SK-N-SH treated with all-trans-retinoic acid at 6 μM for 48 hours (cell line): ENCODE measurements at regions not wholly inside any gene's neighbourhood (a gene's known extent, or its start where the extent isn't known, plus 50 kb on each side); places are given as distances from the start of the nearest gene placed in this dataset.

ENCODE experiments used
- ISL1 ChIP-seq: fragments of 250-450 bp; sonication (Bioruptor Pico); IDR thresholded peaks from 2 replicates; pipeline ENCODE4 v2.1.2; 2022; ENCODE audit warnings: mild to moderate bottlenecking, moderate library complexity
- RARB ChIP-seq: fragments of 250-450 bp; sonication (Bioruptor Pico); IDR thresholded peaks from 2 replicates; pipeline ENCODE4 v1.8.0; 2021; ENCODE audit warnings: mild to moderate bottlenecking, moderate library complexity
- SNAI2 ChIP-seq: fragments of 250-450 bp; sonication (Bioruptor Pico); IDR thresholded peaks from 2 replicates; pipeline ENCODE4 v1.5.0; 2020; ENCODE audit warnings: mild to moderate bottlenecking, moderate library complexity
- TCF4 ChIP-seq: fragments of 250-450 bp; sonication (Bioruptor Pico); IDR thresholded peaks from 2 replicates; pipeline ENCODE4 v1.8.0; 2021; ENCODE audit warnings: mild to moderate bottlenecking, moderate library complexity, borderline replicate concordance
- TF ChIP-seq, protein P1 (sequence below): fragments of 250-450 bp; sonication (Bioruptor Pico); IDR thresholded peaks from 2 replicates; pipeline ENCODE4 v1.8.0; 2020; ENCODE audit warnings: mild to moderate bottlenecking, moderate library complexity, borderline replicate concordance
- TF ChIP-seq, protein P2 (sequence below): fragments of 250-450 bp; sonication (Bioruptor Pico); IDR thresholded peaks from 2 replicates; pipeline ENCODE4 v1.5.1; 2020; ENCODE audit warnings: low read depth, mild to moderate bottlenecking, moderate library complexity
- TF ChIP-seq, protein P3 (sequence below): fragments of 250-450 bp; sonication (Bioruptor Pico); IDR thresholded peaks from 2 replicates; pipeline ENCODE4 v1.8.0; 2021; ENCODE audit warnings: low read depth, mild to moderate bottlenecking, moderate library complexity, borderline replicate concordance

DNA sequence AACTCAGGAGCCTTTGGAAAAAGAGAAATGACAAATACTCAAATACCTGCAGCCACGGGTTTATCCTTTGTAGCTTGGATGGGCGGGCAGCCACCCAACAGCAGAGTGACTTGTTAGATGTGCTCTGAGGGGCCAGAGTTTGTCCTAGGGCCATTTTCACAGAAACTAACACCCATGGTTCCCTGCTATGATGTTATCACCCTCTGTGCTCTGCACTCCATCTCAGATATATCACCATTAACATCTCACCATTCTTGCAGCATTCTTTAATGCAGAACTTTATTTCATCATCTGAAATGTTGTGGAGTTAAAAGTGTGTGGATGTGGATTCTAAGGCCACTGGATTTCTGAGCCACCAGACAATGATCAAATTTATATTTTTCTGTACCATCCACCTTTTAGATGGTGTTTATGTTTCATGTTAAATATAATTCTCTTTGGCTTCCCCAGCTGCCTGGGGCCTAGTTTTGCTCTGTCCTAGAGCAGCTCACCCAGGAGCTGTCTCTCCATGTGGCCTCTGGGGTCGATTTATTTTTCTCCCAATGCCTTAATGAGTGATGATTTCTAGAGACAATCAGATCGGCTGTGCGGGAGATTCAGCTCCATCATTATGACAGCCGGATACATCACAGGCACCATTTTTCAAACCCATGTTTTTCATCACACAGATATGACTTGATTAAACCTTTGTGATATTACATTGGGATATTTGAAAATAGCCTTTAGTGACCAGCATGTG, 380.8 kb downstream of the BCOR start:
- TF ChIP-seq TCF4 (CRISPR knock-in tag): 0 out of 2 replicates have a peak, but pooled peaks have one; percentile 19
- TF ChIP-seq, protein P1, sequence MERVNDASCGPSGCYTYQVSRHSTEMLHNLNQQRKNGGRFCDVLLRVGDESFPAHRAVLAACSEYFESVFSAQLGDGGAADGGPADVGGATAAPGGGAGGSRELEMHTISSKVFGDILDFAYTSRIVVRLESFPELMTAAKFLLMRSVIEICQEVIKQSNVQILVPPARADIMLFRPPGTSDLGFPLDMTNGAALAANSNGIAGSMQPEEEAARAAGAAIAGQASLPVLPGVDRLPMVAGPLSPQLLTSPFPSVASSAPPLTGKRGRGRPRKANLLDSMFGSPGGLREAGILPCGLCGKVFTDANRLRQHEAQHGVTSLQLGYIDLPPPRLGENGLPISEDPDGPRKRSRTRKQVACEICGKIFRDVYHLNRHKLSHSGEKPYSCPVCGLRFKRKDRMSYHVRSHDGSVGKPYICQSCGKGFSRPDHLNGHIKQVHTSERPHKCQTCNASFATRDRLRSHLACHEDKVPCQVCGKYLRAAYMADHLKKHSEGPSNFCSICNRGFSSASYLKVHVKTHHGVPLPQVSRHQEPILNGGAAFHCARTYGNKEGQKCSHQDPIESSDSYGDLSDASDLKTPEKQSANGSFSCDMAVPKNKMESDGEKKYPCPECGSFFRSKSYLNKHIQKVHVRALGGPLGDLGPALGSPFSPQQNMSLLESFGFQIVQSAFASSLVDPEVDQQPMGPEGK (CRISPR knock-in tag): no peak
- TF ChIP-seq, protein P2, sequence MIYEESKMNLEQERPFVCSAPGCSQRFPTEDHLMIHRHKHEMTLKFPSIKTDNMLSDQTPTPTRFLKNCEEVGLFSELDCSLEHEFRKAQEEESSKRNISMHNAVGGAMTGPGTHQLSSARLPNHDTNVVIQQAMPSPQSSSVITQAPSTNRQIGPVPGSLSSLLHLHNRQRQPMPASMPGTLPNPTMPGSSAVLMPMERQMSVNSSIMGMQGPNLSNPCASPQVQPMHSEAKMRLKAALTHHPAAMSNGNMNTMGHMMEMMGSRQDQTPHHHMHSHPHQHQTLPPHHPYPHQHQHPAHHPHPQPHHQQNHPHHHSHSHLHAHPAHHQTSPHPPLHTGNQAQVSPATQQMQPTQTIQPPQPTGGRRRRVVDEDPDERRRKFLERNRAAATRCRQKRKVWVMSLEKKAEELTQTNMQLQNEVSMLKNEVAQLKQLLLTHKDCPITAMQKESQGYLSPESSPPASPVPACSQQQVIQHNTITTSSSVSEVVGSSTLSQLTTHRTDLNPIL (CRISPR knock-in tag): no peak
- TF ChIP-seq RARB (CRISPR knock-in tag): no peak
- TF ChIP-seq, protein P3, sequence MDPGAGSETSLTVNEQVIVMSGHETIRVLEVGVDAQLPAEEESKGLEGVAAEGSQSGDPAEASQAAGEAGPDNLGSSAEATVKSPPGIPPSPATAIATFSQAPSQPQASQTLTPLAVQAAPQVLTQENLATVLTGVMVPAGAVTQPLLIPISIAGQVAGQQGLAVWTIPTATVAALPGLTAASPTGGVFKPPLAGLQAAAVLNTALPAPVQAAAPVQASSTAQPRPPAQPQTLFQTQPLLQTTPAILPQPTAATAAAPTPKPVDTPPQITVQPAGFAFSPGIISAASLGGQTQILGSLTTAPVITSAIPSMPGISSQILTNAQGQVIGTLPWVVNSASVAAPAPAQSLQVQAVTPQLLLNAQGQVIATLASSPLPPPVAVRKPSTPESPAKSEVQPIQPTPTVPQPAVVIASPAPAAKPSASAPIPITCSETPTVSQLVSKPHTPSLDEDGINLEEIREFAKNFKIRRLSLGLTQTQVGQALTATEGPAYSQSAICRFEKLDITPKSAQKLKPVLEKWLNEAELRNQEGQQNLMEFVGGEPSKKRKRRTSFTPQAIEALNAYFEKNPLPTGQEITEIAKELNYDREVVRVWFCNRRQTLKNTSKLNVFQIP (CRISPR knock-in tag): no peak
- no peak for TF ChIP-seq SNAI2
- TF ChIP-seq ISL1 (CRISPR knock-in tag): no peak
